OCI-LY7 (cell line): ENCODE measurements at regions not wholly inside any gene's neighbourhood (a gene's known extent, or its start where the extent isn't known, plus 50 kb on each side); places are given as distances from the start of the nearest gene placed in this dataset.
"Not testable (repeated sequence)": the region's sequence is repeated elsewhere in the genome, so short reads cannot be mapped to it uniquely, and the experiment has no call there.

ENCODE experiments used
- BruUV-seq: library from RNA; stranded (reverse); fragments of 400-500 nt; replicated peaks from 2 replicates; lab custom pipeline; 2021; lab: Mats Ljungman, UMichigan
- CTCF ChIA-PET: fragments of 300-600 bp; sonication (Branson Sonifier 250); formaldehyde crosslinking; loops from one replicate; lab custom pipeline; 2022; ENCODE audit warnings: antibody characterized with exemption; ENCODE audit not compliant: unreplicated experiment; lab: Charles Lee
- POLR2A ChIA-PET: fragments of 300-600 bp; sonication (Branson Sonifier 250); formaldehyde crosslinking; loops from one replicate; lab custom pipeline; 2022; ENCODE audit warnings: antibody characterized with exemption; lab: Charles Lee
- DNase-seq: peaks from one replicate; pipeline ENCODE4 v3.0.0-alpha.2; 2015; ENCODE audit warnings: low spot score
- H2AFZ ChIP-seq: fragments of 200-600 bp; sonication (generic), shearing (Covaris generic); 2 replicates; pipeline ENCODE4 v1.6.1; 2014; ENCODE audit warnings: mild to moderate bottlenecking, antibody characterized with exemption, low read length, moderate library complexity
- H3K27ac ChIP-seq: fragments of 200-600 bp; sonication (generic); 2 replicates; pipeline ENCODE4 v1.5.1; 2014; ENCODE audit warnings: mixed run types, low read depth, mild to moderate bottlenecking, moderate library complexity, low read length, inconsistent platforms; ENCODE audit not compliant: poor library complexity, severe bottlenecking
- H3K36me3 ChIP-seq: fragments of 200-600 bp; sonication (generic); 2 replicates; pipeline ENCODE4 v1.6.1; 2014; ENCODE audit warnings: mild to moderate bottlenecking, antibody characterized with exemption, low read length, moderate library complexity, mixed read lengths; ENCODE audit not compliant: insufficient read depth
- H3K4me1 ChIP-seq: fragments of 200-600 bp; sonication (generic); 2 replicates; pipeline ENCODE4 v1.5.1; 2014; ENCODE audit warnings: mild to moderate bottlenecking, low read length; ENCODE audit not compliant: insufficient read depth, poor library complexity, severe bottlenecking
- H3K4me2 ChIP-seq: fragments of 200-600 bp; sonication (generic); 2 replicates; pipeline ENCODE4 v1.6.1; 2014; ENCODE audit warnings: mild to moderate bottlenecking, low read length
- H3K4me3 ChIP-seq: fragments of 200-600 bp; sonication (generic); 2 replicates; pipeline ENCODE4 v1.5.1; 2014; ENCODE audit warnings: mild to moderate bottlenecking, low read depth, low read length; ENCODE audit not compliant: poor library complexity, severe bottlenecking
- H3K79me2 ChIP-seq: fragments of 200-600 bp; sonication (generic); 2 replicates; pipeline ENCODE4 v1.6.1; 2016; ENCODE audit warnings: low read depth, mild to moderate bottlenecking, low read length, moderate library complexity, mixed read lengths; ENCODE audit not compliant: insufficient read depth
- H3K9me2 ChIP-seq: fragments of 200-600 bp; sonication (generic); 2 replicates; pipeline ENCODE4 v1.6.1; 2016; ENCODE audit warnings: mild to moderate bottlenecking, low read length, mixed read lengths; ENCODE audit not compliant: insufficient read depth
- H3K9me3 ChIP-seq: fragments of 200-600 bp; sonication (generic); 2 replicates; pipeline ENCODE4 v1.6.1; 2014; ENCODE audit warnings: mild to moderate bottlenecking, mixed run types, low read length, mixed read lengths
- H4K20me1 ChIP-seq: fragments of 200-600 bp; sonication (generic); 2 replicates; pipeline ENCODE4 v1.6.1; 2014; ENCODE audit warnings: mild to moderate bottlenecking, antibody characterized with exemption, low read length, moderate library complexity, mixed read lengths; ENCODE audit not compliant: insufficient read depth
- CTCF ChIP-seq: fragments of 200-600 bp; sonication (generic); conservative IDR thresholded peaks from 2 replicates; pipeline ENCODE4 v1.5.1; 2014; ENCODE audit warnings: mild to moderate bottlenecking, antibody characterized with exemption, low read length, moderate library complexity, mixed read lengths
- EZH2phosphoT487 ChIP-seq: fragments of 200-600 bp; sonication (generic); IDR thresholded peaks from 2 replicates; pipeline ENCODE4 v1.6.1; 2018; ENCODE audit warnings: low read depth, borderline replicate concordance, mild to moderate bottlenecking, mixed run types, antibody characterized with exemption, low read length, moderate library complexity, mixed read lengths
- intact Hi-C: fragments of 100-400 bp; cut with micrococcal nuclease; formaldehyde crosslinking; loops from one replicate; pipeline ENCODE4 v1.10.0; 2022; ENCODE audit not compliant: unreplicated experiment

GRCh38 chr3:164406281-164406680 is 672.0 kb downstream of the SI start:
- H2AFZ ChIP-seq, result no peak overlapping the region
- H3K36me3 ChIP-seq, result no peaks in the 10 kb centered on the region
- no peaks in the 10 kb centered on the region for H3K79me2 ChIP-seq
- ChIA-PET CTCF (no interaction called here), POLR2A (interaction anchor here (0.6 kb wide), 1 partner anchor 35 kb away, joined by 4 read pairs; no protein-coding TSS in a partner anchor)
- H4K20me1 ChIP-seq, result no peaks in the 10 kb centered on the region
- no peaks in the 10 kb centered on the region for H3K9me3 ChIP-seq
- H3K9me2 ChIP-seq, result no peaks in the 10 kb centered on the region
- H3K4me1 ChIP-seq, result no peaks in the 10 kb centered on the region
- no peak overlapping the region for H3K4me2 ChIP-seq
- no peak overlapping the region for H3K4me3 ChIP-seq
- intact Hi-C loops, result no loop called here
- H3K27ac ChIP-seq, result no peak overlapping the region
- no TSS peak for BruUV-seq
- no peak for DNase-seq
- TF ChIP-seq CTCF (no peak), EZH2phosphoT487 (no peak)

DNA sequence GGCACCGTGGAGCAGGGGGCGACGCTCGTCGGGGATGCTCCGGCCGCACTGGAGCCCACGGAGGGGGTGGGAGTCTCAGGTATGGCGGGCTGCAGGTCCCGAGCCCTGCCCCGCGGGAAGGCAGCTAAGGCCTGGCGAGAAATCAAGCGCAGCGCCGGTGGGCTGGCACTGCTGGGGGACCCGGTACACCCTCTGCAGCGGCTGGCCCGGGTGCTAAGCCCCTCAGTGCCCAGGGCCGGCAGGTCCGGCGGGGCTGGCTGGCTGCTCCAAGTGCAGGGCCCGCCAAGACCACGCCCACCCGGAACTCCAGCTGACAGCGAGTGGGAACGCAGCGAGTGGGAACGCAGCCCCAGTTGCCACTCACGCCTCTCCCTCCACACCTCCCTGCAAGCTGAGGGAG is 676.4 kb downstream of the SI start:
- H3K36me3 ChIP-seq, result no peaks in the 10 kb centered on the region
- no peaks in the 10 kb centered on the region for H3K9me3 ChIP-seq
- H4K20me1 ChIP-seq, result no peaks in the 10 kb centered on the region
- ChIA-PET CTCF (no interaction called here), POLR2A (no interaction called here)
- no peaks in the 10 kb centered on the region for H3K4me1 ChIP-seq
- TF ChIP-seq CTCF (no peak), EZH2phosphoT487 (no peak)
- H3K27ac ChIP-seq, result no peak overlapping the region
- no TSS peak for BruUV-seq
- H3K4me3 ChIP-seq, result no peak overlapping the region
- intact Hi-C loops, result no loop called here
- no peak overlapping the region for H2AFZ ChIP-seq
- no peak overlapping the region for H3K4me2 ChIP-seq
- no peaks in the 10 kb centered on the region for H3K79me2 ChIP-seq
- no peak for DNase-seq
- no peaks in the 10 kb centered on the region for H3K9me2 ChIP-seq

DNA sequence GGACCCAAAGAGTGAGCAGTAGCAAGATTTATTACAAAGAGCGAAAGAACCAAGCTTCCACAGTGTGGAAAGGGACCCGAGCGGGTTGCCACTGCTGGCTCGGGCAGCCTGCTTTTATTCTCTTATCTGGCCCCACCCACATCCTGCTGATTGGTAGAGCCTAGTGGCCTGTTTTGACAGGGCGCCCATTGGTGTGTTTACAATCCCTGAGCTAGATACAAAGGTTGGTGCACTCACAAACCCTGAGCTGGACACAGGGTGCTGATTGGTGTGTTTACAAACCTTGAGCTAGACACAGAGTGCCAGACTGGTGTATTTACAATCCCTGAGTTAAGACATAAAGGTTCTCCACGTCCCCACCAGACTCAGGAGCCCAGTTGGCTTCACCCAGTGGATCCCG is 676.9 kb downstream of the SI start:
- CTCF ChIA-PET, H3K9me3 ChIP-seq: not testable (repeated sequence)

More for the DNA sequence above, 676.9 kb downstream of the SI start:
- H3K36me3 ChIP-seq, intact Hi-C loops, H3K9me2 ChIP-seq, POLR2A ChIA-PET, H3K27ac ChIP-seq, H3K79me2 ChIP-seq, H3K4me2 ChIP-seq, H3K4me1 ChIP-seq, H4K20me1 ChIP-seq, DNase-seq, H3K4me3 ChIP-seq, H2AFZ ChIP-seq, BruUV-seq: not testable (repeated sequence)
